Right hindlimb (tissue), 1 donor: ENCODE measurements at regions not wholly inside any gene's neighbourhood (a gene's known extent, or its start where the extent isn't known, plus 50 kb on each side); places are given as distances from the start of the nearest gene placed in this dataset.

Experiments
- DNase-seq: peaks from one replicate; pipeline ENCODE4 v3.0.0-alpha.2; 2018

DNA sequence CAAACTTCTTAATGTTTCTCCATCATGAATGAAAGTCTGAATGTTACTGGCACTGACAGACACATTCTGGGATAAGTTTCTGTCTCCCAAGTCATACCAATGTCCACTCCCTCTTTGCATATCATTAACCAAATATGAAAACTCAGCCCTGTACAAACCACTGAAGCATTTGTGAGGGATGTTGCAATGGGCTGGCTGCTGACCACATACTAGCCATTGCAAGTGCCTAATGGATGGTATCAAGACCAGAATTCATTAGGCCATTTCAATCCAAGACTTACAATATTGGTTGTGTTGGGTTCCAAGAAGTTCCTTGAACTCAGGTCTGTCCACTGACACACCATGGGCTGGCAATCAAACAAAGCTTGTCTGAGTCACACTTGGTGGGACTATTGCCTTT is 73.8 kb downstream of the CBLN2 start:
- DNase-seq: no peak

DNA sequence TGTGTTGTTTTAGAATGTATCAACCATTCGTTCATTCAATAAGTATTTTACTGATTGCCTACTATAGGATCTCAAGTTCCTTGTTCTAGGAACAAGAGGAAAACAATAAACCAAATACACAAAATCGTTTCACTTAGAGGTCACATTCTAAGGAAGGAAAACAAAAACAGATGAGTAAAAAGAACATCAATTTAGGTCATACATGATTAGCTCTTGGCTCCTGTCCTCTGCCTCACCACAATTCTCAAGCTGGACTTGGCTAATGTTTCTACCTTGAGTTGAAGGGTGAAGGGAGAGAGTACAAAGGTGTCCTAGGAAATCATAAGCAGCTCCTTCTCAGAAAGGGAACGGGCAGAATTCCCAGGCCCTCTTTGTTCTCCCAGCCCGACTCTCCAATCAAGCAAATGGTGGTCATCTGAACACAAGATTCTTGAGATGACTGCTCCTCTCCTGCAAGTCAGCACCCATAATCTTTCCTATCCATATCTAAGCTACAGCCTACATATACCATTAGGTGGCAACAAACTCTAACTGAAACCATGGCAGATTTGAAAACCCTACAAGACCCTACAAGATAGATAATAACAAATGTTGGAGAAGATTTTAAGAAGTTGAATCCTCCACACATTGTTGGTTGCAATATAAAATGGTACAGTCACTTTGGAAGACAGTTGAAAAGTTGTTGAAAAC is 76.0 kb downstream of the CBLN2 start:
- DNase-seq: no peak

DNA sequence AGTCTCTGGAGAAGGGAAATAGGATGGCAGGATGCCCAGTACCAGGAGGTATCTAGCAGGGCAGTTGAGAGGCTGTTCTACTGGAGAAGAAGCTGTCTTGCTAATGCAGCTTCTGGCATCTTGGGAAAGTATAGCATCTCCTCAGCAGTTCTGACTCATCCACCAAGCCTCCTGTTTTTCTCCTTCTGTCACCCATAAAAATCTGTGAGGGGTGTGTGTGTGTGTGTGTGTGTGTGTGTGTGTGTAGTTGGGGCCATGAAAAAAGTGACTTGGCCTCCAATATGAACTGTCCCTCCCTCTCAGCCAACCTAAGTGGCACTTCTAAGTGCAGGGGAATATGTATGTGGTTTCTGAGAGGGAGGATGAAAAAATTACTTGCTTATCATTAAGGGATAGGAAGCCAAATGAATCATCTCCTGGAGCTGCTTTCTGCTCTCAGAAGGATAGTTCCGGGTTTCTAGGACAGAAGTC is 83.9 kb downstream of the CBLN2 start:
- peak; percentile 18 for DNase-seq

DNA sequence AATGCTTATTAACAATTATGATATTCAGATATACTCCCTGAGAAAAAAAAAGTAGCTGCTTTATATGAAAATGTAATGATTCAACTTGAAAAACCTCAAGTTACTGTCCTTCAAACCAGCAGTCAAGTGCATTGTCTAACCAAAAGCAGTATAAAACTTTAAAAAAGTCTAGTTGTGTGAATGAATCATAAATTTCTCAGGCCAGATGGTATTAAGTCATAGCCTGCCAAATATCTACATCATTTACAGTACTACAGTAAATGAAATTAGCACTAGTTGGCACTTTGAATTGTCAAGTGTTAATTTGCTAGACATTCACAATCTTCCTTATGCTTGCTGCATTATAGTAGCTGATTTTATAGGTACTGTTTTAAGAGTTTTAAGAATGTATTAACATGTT is 85.9 kb downstream of the CBLN2 start:
- no peak for DNase-seq

- DNase-seq: no peak
Observed at GRCh38 chr18:72456802-72457201, 87.3 kb downstream of the CBLN2 start.

DNA sequence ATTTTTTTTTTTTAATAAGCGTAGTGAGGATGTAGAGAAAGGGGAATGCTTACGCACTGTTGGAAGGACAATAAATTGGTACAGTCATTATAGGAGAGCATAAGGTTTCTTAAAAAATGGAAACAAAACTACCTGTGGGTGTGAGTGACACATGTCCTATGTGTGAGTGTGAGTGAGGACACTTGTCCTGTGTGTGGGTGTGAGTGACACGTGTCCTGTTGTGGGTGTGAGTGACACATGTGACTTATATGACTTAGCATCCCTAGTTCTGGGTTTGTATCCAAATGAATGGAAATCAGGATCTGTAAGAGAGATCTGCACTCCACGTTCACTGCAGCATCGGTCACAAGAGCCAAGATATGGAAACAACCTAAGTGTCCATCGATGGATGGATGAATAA is 91.8 kb downstream of the CBLN2 start:
- no peak for DNase-seq

DNA sequence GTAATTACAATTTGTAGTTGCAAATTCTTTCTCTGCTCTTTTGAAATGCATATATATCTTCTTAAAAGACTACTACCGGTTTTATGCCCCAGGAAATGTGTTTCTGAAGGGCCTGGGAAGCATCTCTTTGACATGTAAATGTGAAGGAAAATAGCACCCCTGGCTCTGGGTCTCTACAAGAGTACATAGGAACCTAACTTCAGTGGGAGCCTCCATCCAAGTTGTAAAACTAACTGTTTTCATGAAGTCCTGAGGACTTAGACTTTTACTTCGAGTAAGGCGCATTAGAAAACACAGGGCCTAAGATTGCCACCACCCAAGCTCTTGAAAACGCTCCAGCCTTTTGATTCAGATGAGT is 99.4 kb downstream of the CBLN2 start:
- no peak for DNase-seq

DNA sequence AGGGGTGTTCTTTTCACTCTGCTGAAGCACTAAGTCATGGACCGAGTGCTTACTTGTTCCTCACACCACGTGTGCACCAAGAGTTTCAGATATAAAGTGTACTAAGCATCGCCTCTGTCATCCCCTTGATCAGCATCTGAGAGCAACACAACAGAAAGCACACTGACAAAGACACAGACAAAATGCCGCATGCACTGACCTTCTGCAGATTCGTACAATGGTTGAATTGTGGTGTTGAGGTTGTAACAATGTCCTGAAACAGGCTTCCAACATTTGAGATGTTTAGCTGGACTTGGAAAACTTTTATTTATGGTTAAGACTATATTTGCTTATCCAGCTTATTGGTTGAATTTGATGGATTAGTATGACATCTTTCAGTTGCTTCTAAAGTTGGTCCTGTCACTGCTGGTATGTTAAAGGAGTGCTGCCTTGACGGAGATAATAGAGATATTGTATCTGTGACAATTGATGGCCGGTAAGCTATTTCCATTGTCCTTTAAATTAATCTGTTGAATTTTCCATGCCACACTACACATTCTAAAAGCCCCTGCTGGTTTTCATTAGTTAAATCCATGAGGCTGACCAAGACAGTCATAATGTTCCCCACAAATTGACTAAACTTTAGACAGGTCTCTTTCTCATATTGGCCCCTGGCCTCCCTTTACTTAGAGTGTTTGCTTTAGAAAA is 99.9 kb downstream of the CBLN2 start:
- no peak for DNase-seq

- DNase-seq: no peak
Observed at GRCh38 chr18:72436401-72436800, 107.7 kb downstream of the CBLN2 start.

DNA sequence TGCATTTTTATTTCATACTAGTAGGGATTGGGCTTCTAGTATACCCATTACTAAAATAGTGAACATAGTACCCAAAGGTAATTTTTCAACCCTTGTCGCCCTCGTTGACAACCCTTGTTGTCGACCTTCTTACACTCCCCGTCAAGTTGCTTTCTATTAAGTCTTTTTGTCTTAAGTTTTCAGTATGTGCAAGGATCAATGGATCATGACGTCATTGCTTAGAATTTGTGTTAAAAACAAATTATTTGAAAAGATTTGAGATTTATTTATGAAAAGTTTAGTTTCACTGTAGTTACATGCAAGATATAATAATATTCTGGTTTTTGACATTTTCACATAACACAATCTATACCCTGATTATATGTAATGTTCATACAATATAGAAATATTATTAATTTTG is 110.4 kb downstream of the CBLN2 start:
- DNase-seq: no peak

DNA sequence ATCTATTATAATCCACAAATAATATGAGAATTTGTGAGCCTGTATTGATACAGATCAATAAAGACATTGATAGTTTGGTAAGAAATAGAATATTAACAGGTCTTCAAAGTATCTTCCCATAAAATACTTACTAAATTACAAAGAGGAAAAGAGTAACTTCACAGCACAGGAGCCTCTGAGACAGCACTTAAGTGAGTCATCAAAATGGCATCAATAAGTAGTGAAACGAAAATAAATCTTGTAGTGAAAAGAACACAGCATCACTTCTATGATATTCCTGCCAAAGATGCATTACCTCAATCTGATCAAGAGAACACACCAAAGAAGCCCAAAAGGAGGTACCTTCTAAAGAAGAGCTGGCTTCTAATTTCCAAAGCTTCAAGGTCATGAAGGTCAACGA is 116.4 kb downstream of the CBLN2 start:
- no peak for DNase-seq

GRCh38 chr18:72419914-72420313 is 124.2 kb downstream of the CBLN2 start:
- no peak for DNase-seq

- DNase-seq: no peak
Observed at GRCh38 chr18:72412927-72413326, 131.2 kb downstream of the CBLN2 start.

- no peak for DNase-seq
Observed at GRCh38 chr18:72411261-72411660, 132.9 kb downstream of the CBLN2 start.

DNA sequence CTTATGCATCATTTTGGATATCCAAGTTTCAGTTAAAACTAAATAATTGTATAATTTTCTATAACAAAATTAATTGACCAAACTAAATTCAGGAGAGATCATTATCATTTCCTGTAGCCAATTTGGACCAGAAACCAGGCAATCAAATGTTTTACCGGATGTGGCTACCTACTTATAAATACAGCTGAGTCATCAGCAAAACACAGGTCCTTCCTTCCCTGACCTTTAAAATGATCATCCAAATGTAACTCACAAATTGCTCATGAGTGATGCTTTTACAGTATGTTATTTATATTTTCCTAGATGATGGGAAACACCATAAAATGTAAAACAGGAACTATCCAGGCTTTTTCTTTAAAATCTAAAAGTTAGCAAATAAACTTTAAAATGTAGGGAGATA is 133.7 kb downstream of the CBLN2 start:
- no peak for DNase-seq

DNA sequence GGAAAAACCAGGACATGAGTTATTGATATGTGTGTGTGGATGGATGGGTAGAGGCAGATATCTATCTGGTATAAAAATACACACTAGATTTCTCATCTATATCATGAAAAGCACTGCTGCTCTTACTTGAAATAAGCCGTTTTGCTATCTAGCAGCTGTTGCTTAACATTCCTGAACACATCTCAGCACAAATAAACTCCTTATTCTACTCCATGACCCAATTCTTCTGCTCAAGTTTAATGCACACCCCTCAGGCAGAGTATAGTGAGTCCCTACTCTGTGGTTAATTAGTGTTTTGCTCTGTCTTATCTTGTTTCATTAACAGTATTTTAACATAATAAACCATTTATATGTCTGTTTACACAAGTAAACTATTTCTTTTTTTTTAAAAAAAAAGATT is 134.2 kb downstream of the CBLN2 start:
- DNase-seq: no peak

DNA sequence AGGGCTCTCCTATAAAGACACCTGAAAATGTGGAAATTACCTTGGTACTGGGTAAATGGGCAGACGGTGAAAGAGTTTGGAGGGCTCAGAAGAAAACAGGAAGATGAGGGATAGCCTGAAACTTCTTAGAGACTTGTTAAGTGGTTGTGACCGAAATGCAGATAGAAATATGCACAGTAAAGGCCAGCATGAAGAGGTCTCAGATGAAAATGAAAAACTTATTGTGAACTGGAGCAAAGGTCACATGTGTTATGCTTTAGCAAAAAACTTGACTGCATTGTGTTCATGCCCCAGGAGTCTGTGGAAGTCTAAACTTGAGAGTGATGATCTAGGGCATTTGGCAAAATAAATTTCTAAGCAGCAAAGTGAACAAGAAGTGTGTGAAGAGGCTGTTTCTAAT is 137.1 kb downstream of the CBLN2 start:
- DNase-seq: no peak

- DNase-seq: no peak
Observed at GRCh38 chr18:72391951-72392350, 152.2 kb downstream of the CBLN2 start.

DNA sequence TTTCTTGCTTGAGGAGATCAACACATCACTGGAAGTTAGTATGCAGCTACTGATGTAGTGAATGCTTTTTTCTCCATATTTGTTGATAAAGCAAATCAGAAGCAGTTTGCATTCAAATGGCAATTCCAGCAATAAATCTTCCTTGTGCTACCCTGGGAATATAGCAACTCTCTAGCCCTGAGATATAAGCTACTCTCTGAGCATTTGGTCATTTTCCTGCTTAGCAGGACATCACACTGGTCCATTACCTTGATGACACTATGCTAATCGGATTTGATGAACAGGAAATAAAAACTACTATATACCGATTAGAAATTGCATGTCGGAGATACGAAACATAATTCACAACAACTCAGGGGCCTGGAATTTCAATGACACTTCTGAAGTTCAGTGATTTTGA is 152.7 kb downstream of the CBLN2 start:
- DNase-seq: no peak

DNA sequence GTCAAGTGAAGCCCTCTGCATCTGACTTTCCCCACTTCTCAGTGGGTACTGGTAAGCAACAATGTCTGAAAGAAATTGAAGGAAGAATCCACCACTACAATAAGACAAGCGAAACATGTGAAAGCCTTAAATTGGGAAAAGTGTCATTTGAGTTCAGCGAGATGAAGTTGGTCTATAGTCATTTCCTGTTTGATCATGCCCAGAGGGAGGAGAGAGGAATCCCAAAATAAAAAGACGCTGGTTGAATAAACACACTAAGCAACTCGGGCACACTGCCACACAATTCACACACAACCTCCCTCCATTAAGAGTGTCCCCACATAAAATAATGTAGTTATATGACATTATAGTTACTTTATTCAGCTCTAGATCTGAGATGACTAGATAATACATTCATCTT is 166.1 kb downstream of the CBLN2 start:
- DNase-seq: no peak

- DNase-seq: no peak
Observed at GRCh38 chr18:72376256-72376655, 167.9 kb downstream of the CBLN2 start.

DNA sequence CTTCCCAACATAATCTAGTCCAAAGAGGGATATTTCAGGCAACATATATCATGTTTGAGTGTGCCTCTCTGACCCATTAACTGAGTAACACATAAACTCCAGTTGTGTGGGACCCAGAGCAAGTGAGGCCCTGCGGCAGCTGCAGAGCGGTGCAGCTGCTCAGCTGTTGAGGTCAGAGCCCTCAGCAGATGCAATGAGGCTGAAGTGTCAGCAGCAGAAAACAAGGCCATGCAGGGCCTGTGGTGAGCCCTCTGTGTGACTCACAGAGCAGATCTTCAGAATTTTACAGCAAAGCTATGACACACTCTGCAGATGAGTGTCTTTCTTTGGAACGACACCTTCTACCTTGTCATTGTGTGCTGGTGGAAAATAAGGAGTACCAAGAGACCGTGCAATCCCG is 168.5 kb downstream of the CBLN2 start:
- DNase-seq: peak; percentile 77

DNA sequence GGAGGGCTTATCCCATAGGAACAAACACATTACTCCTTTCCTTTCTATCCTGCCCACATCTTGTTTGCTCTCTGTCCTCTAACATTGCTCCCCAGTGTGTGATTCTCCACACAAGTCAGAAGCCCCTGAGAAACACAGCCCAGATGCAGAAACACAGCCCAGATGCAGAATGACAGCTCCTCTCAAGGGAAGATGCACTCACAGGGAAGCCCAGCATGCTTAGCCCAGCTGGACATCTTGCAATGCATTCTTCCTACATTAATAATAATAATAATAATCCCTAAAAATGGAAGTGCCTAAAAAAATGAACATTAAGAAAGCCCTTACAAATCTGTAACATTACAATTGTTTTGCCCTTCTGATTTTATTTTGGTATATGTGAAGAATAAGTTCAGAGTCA is 172.1 kb downstream of the CBLN2 start:
- peak; percentile 21 for DNase-seq

DNA sequence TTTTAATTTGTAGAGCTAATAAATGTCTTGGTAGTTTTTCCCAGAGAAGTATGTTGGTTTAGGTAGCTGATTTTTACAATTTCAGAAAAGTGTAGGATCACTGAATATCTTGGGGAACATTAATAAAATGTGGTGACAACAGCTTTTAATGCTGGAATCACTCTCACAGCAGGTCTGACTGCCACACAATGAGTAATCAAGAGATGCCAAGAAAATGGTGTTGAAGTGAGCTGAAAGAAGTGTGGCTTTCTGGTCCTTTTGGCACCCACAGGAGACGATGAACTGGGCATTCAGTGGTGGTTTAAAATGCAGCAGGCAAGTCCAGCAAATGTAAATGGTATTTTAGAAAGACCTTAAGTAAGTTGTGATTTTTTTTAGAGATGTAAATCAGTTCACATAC is 175.8 kb downstream of the CBLN2 start:
- no peak for DNase-seq

DNA sequence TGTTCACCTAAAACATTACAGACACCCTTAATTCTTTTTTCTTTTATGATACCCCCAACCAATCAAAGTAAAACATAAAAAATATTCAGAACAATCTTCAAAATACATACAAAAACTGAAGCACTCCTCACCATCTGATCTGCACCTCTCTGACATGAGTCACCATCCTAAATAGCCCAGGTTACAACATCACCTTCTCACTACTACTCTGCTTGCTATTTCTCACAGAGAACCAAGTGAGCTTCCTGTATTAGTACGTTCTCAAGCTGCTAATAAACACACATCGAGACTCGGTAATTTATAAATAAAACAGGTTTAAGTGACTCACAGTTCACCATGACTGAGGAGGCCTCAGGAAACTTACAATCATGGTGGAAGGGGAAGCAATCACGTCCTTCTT is 183.5 kb downstream of the CBLN2 start:
- no peak for DNase-seq
